Endothelial cell of umbilical vein (primary cell): ENCODE measurements at regions not wholly inside any gene's neighbourhood (a gene's known extent, or its start where the extent isn't known, plus 50 kb on each side); places are given as distances from the start of the nearest gene placed in this dataset.

Experiments
- BruUV-seq: library from RNA; stranded (reverse); fragments of 400-500 nt; replicated peaks from 2 replicates; lab custom pipeline; 2021; lab: Mats Ljungman, UMichigan
- CTCF ChIA-PET: fragments of 300-600, 350-600 bp; sonication (Branson Sonifier 250); formaldehyde crosslinking; loops from one replicate; lab custom pipeline; 2021; ENCODE audit warnings: antibody characterized with exemption, inconsistent platforms; lab: Charles Lee
- POLR2A ChIA-PET: fragments of 300-600, 350-600 bp; sonication (Branson Sonifier 250); formaldehyde crosslinking; loops from one replicate; lab custom pipeline; 2021; ENCODE audit warnings: antibody characterized with exemption, inconsistent platforms; lab: Charles Lee
- DNase-seq: peaks from one replicate; pipeline ENCODE4 v3.0.0-alpha.2; 2011; ENCODE audit warnings: low read depth, low spot score
- FAIRE-seq: peaks from 2 replicates; lab custom pipeline; 2011; peaks lifted over from hg19 to GRCh38; lab: Jason Lieb, UNC
- H2AFZ ChIP-seq: 2 replicates; pipeline ENCODE4 v1.6.0; 2012; ENCODE audit warnings: low read depth, low read length, control low read depth, inconsistent platforms
- H3K27ac ChIP-seq: 2 replicates; pipeline ENCODE4 v1.5.1; 2011; ENCODE audit warnings: low read depth, mild to moderate bottlenecking, control low read depth, low read length, moderate library complexity; ENCODE audit not compliant: insufficient read depth
- H3K27me3 ChIP-seq, 2 experiments: 2 replicates each; pipeline versions ENCODE4 v1.6.0 to v1.6.1; 2011; ENCODE audit warnings: low read length in 2 of 2, mixed read lengths in 1 of 2; ENCODE audit not compliant: control insufficient read depth in 2 of 2, insufficient read depth in 2 of 2
- H3K36me3 ChIP-seq, 2 experiments: 2 replicates in 1 of 2; 3 replicates in 1 of 2; pipeline ENCODE4 v1.5.1; 2011; ENCODE audit warnings: low read length in 2 of 2, mild to moderate bottlenecking in 1 of 2, moderate library complexity in 1 of 2; ENCODE audit not compliant: control insufficient read depth in 2 of 2, insufficient read depth in 2 of 2; ENCODE audit errors: extremely low read depth in 1 of 2
- H3K4me1 ChIP-seq: 3 replicates; pipeline ENCODE4 v1.5.1; 2011; ENCODE audit warnings: mild to moderate bottlenecking, low read length; ENCODE audit not compliant: control insufficient read depth, insufficient read depth; ENCODE audit errors: extremely low read depth
- H3K4me2 ChIP-seq: 2 replicates; pipeline ENCODE4 v1.6.1; 2011; ENCODE audit warnings: low read length, control low read depth, mixed read lengths; ENCODE audit not compliant: insufficient read depth
- H3K4me3 ChIP-seq, 3 experiments: fragments of 200-600 bp in 1 of 3; sonication (generic), shearing (Covaris generic) in 1 of 3; replicated peaks in 1 of 3; 2 replicates each; pipeline ENCODE4 v1.5.1; 2011 to 2016; ENCODE audit warnings: control low read depth in 3 of 3, low read length in 3 of 3, mild to moderate bottlenecking in 2 of 3, inconsistent platforms in 1 of 3, low read depth in 1 of 3, moderate library complexity in 1 of 3; ENCODE audit not compliant: insufficient read depth in 1 of 3
- H3K79me2 ChIP-seq: 2 replicates; pipeline ENCODE4 v1.6.0; 2012; ENCODE audit warnings: low read length, inconsistent platforms; ENCODE audit not compliant: control insufficient read depth, insufficient read depth
- H3K9ac ChIP-seq: replicated peaks from 2 replicates; pipeline ENCODE3; 2011; ENCODE audit warnings: low read length, control low read depth; ENCODE audit not compliant: insufficient read depth; ENCODE audit errors: extremely low read depth
- H3K9me1 ChIP-seq: replicated peaks from 3 replicates; pipeline ENCODE4 v1.6.0; 2011; ENCODE audit warnings: mild to moderate bottlenecking, low read length; ENCODE audit not compliant: control insufficient read depth, insufficient read depth; ENCODE audit errors: extremely low read depth
- H3K9me3 ChIP-seq: replicated peaks from 2 replicates; pipeline ENCODE4 v1.5.1; 2012; ENCODE audit warnings: low read length, inconsistent platforms; ENCODE audit not compliant: control insufficient read depth, insufficient read depth
- H4K20me1 ChIP-seq: replicated peaks from 2 replicates; pipeline ENCODE3; 2011; ENCODE audit warnings: mild to moderate bottlenecking, low read length; ENCODE audit not compliant: control insufficient read depth, insufficient read depth; ENCODE audit errors: extremely low read depth
- CTCF ChIP-seq, 2 donors: IDR thresholded peaks; 1 replicate in 1 of 2; 2 replicates in 1 of 2; pipeline ENCODE4 v1.5.1; 2011; ENCODE audit warnings: low read length in 2 of 2, mild to moderate bottlenecking in 2 of 2, moderate library complexity in 2 of 2, control low read depth in 1 of 2, inconsistent platforms in 1 of 2, low read depth in 1 of 2; ENCODE audit not compliant: insufficient read depth in 1 of 2; ENCODE audit errors: extremely low read depth in 1 of 2
- EZH2 ChIP-seq: IDR thresholded peaks from 2 replicates; pipeline ENCODE4 v1.6.1; 2012; ENCODE audit warnings: borderline replicate concordance, low read depth, mild to moderate bottlenecking, moderate library complexity, low read length, inconsistent platforms; ENCODE audit not compliant: severe bottlenecking
- FOS ChIP-seq: IDR thresholded peaks from 2 replicates; pipeline ENCODE4 v1.6.1; 2011; ENCODE audit warnings: mild to moderate bottlenecking, low read length, moderate library complexity, borderline replicate concordance; ENCODE audit not compliant: insufficient read depth
- GATA2 ChIP-seq: IDR thresholded peaks from 2 replicates; pipeline ENCODE4 v1.7.0; 2011; ENCODE audit warnings: low read depth, mild to moderate bottlenecking, moderate library complexity, mixed read lengths, low read length; ENCODE audit not compliant: insufficient read length, insufficient read depth
- JUN ChIP-seq: IDR thresholded peaks from 2 replicates; pipeline ENCODE4 v1.6.1; 2011; ENCODE audit warnings: borderline replicate concordance, low read depth; ENCODE audit not compliant: insufficient read length, insufficient read depth
- MAX ChIP-seq: IDR thresholded peaks from 2 replicates; pipeline ENCODE4 v1.6.1; 2011; ENCODE audit not compliant: insufficient read depth, insufficient read length
- MYC ChIP-seq: IDR thresholded peaks from one replicate; pipeline ENCODE4 v1.6.1; 2011; ENCODE audit warnings: mild to moderate bottlenecking, low read depth, low read length
- POLR2A ChIP-seq: IDR thresholded peaks from 2 replicates; pipeline ENCODE4 v1.6.1; 2012; ENCODE audit warnings: low read depth, mild to moderate bottlenecking, control low read depth, low read length
- POLR2AphosphoS5 ChIP-seq: IDR thresholded peaks from 2 replicates; pipeline ENCODE4 v1.6.1; 2012; ENCODE audit warnings: low read depth, mild to moderate bottlenecking, control low read depth, low read length, moderate library complexity; ENCODE audit not compliant: insufficient read depth
- dilution Hi-C: fragments of 300-500 bp; cut with MboI; formaldehyde crosslinking; loops from one replicate; pipeline ENCODE4 v1.15.0; 2019; ENCODE audit warnings: low sequenced_read_pairs; ENCODE audit not compliant: extremely low pct_ligation_motif_present
- intact Hi-C: fragments of 100-400 bp; cut with micrococcal nuclease; formaldehyde crosslinking; loops from one replicate; pipeline ENCODE4 v1.10.0; 2022

DNA sequence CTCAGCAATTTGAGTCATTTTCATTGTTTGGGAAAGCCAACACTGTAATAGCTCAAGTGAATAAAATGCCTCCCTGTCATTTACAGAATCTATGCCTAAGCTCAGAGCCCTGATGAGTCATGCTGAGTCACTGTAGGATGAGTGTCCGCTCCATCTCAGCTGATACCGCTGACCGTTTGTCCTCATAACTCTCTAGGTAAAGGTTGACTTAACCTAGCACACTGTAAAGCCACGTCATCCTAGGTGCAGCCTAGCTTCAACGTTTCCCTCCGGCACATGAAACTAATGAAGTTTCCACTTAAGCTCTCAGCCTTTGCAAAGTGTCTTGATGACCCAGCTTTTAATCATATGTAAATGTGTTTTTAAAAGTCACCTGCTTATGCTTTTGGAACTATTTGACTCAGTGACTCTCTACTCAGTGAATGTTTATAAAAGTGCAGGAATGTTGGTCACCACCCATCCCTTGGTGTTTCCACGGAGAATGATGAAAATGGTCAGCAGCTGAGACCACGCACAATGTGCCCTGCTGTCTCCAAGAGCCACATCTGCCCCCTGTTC is 154.0 kb downstream of the PMAIP1 start:
- FAIRE-seq = no peak
- intact Hi-C loops = no loop called here
- no peaks in the 10 kb centered on the region for H3K79me2 ChIP-seq
- no peaks in the 10 kb centered on the region for H4K20me1 ChIP-seq
- BruUV-seq = no TSS peak
- H3K27ac ChIP-seq = no peak overlapping the region
- H3K36me3 ChIP-seq = no peaks in the 10 kb centered on the region
- H3K4me1 ChIP-seq = no peaks in the 10 kb centered on the region
- dilution Hi-C loops = no loop called here
- H3K4me3 ChIP-seq = no peak overlapping the region
- H3K9me3 ChIP-seq = no peaks in the 10 kb centered on the region
- H2AFZ ChIP-seq = no peak overlapping the region
- H3K27me3 ChIP-seq = no peaks in the 10 kb centered on the region
- H3K4me2 ChIP-seq = no peak overlapping the region
- peak; percentile 2 for DNase-seq
- TF ChIP-seq POLR2A (no peak), FOS (peak; percentile 70), JUN (peak; percentile 48)
- ChIA-PET CTCF (interaction anchor here (0.7 to 1.3 kb wide), 3 partner anchors 15 to 57 kb away, joined by 3 to 4 read pairs (median 3); no protein-coding TSS in a partner anchor), POLR2A (no interaction called here)
- no peak overlapping the region for H3K9ac ChIP-seq
- no peaks in the 10 kb centered on the region for H3K9me1 ChIP-seq

DNA sequence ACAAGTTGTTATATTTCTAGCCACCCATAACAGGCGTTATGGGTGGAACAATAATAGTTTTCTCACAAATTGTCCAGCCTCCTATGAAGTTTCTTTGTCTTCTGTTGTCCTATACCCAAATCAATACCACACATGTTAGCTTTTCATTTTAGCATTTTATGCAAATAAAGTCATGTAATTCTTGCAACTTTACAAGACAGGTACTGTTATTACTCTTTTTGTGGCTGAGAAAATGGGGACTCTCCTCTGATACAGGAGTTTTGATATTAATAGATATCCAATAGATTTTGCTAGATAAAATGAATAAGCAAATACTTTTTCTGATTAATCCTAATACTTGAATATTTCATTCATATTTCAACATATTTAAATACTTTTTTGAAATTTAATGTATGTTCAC is 151.0 kb downstream of the PMAIP1 start:
- Histone ChIP-seq H3K9me3 (no peaks in the 10 kb centered on the region), H3K4me3 (no peak overlapping the region), H3K9ac (no peak overlapping the region), H4K20me1 (no peaks in the 10 kb centered on the region), H3K4me1 (no peaks in the 10 kb centered on the region), H3K27me3 (no peaks in the 10 kb centered on the region), H3K79me2 (no peaks in the 10 kb centered on the region), H3K9me1 (no peaks in the 10 kb centered on the region), H3K27ac (no peak overlapping the region), H3K36me3 (no peaks in the 10 kb centered on the region), H2AFZ (no peak overlapping the region), H3K4me2 (no peak overlapping the region)
- POLR2A ChIA-PET = no interaction called here
- intact Hi-C loops = no loop called here
- dilution Hi-C loops = no loop called here
- FAIRE-seq (no peak), DNase-seq (no peak)
- no TSS peak for BruUV-seq
- CTCF ChIA-PET = no interaction called here
- TF ChIP-seq JUN (no peak), FOS (no peak), EZH2 (no peak), MAX (no peak), GATA2 (no peak), POLR2AphosphoS5 (no peak), POLR2A (no peak), MYC (no peak), CTCF (IDR thresholded peaks at IDR 0.05; ENCODE audit: extremely low read depth in 1 of 2, insufficient read depth in 1 of 2, low read depth in 1 of 2, low read length in 2 of 2) (no peak)
